RWPE2 (cell line): ENCODE measurements at regions not wholly inside any gene's neighbourhood (a gene's known extent, or its start where the extent isn't known, plus 50 kb on each side); places are given as distances from the start of the nearest gene placed in this dataset.

Experiments
- ATAC-seq: fragments of 200-7000 bp; cut with Tn5 transposase; 3 replicates; pipeline ENCODE4 v1.9.1; 2021; ENCODE audit warnings: low read depth
- DNase-seq: peaks from one replicate; pipeline ENCODE4 v3.0.0-alpha.2; 2020; ENCODE audit warnings: low spot score
- H3K27ac ChIP-seq: fragments of 450-650 bp; 2 replicates; pipeline ENCODE4 v1.5.1; 2017; ENCODE audit warnings: mild to moderate bottlenecking; ENCODE audit not compliant: poor library complexity, severe bottlenecking
- H3K27me3 ChIP-seq: fragments of 250-450 bp; sonication (Bioruptor Pico); 2 replicates; pipeline ENCODE4 v1.5.1; 2021; ENCODE audit warnings: mild to moderate bottlenecking, moderate library complexity; ENCODE audit not compliant: insufficient read depth, poor library complexity, severe bottlenecking
- H3K36me3 ChIP-seq: fragments of 250-450 bp; sonication (Bioruptor Pico); 2 replicates; pipeline ENCODE4 v1.5.1; 2020; ENCODE audit warnings: low read depth, mild to moderate bottlenecking, moderate library complexity
- H3K4me1 ChIP-seq: fragments of 250-450 bp; sonication (Bioruptor Pico); 2 replicates; pipeline ENCODE4 v1.5.1; 2021; ENCODE audit warnings: mild to moderate bottlenecking, moderate library complexity; ENCODE audit not compliant: insufficient read depth, poor library complexity, severe bottlenecking
- H3K4me3 ChIP-seq: fragments of 250-450 bp; sonication (Bioruptor Pico); 2 replicates; pipeline ENCODE4 v1.5.1; 2021; ENCODE audit warnings: mild to moderate bottlenecking, moderate library complexity; ENCODE audit not compliant: severe bottlenecking
- H3K9me3 ChIP-seq: fragments of 250-450 bp; sonication (Bioruptor Pico); 2 replicates; pipeline ENCODE4 v1.5.1; 2021; ENCODE audit warnings: mild to moderate bottlenecking, moderate library complexity; ENCODE audit not compliant: severe bottlenecking
- TF ChIP-seq, protein P1 (sequence below): fragments of 450-650 bp; IDR thresholded peaks from one replicate; pipeline ENCODE4 v1.5.1; 2017; ENCODE audit warnings: mild to moderate bottlenecking, moderate library complexity; ENCODE audit not compliant: poor library complexity, severe bottlenecking

- no peak for ATAC-seq
- TF ChIP-seq, protein P1, sequence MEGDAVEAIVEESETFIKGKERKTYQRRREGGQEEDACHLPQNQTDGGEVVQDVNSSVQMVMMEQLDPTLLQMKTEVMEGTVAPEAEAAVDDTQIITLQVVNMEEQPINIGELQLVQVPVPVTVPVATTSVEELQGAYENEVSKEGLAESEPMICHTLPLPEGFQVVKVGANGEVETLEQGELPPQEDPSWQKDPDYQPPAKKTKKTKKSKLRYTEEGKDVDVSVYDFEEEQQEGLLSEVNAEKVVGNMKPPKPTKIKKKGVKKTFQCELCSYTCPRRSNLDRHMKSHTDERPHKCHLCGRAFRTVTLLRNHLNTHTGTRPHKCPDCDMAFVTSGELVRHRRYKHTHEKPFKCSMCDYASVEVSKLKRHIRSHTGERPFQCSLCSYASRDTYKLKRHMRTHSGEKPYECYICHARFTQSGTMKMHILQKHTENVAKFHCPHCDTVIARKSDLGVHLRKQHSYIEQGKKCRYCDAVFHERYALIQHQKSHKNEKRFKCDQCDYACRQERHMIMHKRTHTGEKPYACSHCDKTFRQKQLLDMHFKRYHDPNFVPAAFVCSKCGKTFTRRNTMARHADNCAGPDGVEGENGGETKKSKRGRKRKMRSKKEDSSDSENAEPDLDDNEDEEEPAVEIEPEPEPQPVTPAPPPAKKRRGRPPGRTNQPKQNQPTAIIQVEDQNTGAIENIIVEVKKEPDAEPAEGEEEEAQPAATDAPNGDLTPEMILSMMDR, result no peak
Observed at GRCh38 chr5:156191547-156191946, 135.4 kb upstream of the SGCD start.

GRCh38 chr5:156197042-156197635, 129.8 kb upstream of the SGCD start:
- ATAC-seq (no peak), DNase-seq (no peak)
- no peaks in the 10 kb centered on the region for H3K36me3 ChIP-seq
- H3K27ac ChIP-seq, result no peak overlapping the region
- H3K9me3 ChIP-seq, result no peaks in the 10 kb centered on the region
- TF ChIP-seq, protein P1, result no peak
- no peak overlapping the region for H3K4me3 ChIP-seq
- H3K4me1 ChIP-seq, result no peaks in the 10 kb centered on the region
- no peaks in the 10 kb centered on the region for H3K27me3 ChIP-seq

More at GRCh38 chr5:156191547-156191946, 135.4 kb upstream of the SGCD start:
- Histone ChIP-seq H3K27me3 (no peaks in the 10 kb centered on the region), H3K27ac (no peak overlapping the region), H3K36me3 (no peaks in the 10 kb centered on the region), H3K4me3 (no peak overlapping the region), H3K9me3 (no peaks in the 10 kb centered on the region), H3K4me1 (no peaks in the 10 kb centered on the region)
- no peak for DNase-seq

- Histone ChIP-seq H3K27me3 (no peaks in the 10 kb centered on the region), H3K9me3 (no peaks in the 10 kb centered on the region), H3K36me3 (no peaks in the 10 kb centered on the region), H3K4me3 (no peak overlapping the region), H3K4me1 (no peaks in the 10 kb centered on the region), H3K27ac (no peak overlapping the region)
- DNase-seq (no peak), ATAC-seq (no peak)
- TF ChIP-seq, protein P1, result no peak
Observed at GRCh38 chr5:156199045-156199444, 127.9 kb upstream of the SGCD start.

DNA sequence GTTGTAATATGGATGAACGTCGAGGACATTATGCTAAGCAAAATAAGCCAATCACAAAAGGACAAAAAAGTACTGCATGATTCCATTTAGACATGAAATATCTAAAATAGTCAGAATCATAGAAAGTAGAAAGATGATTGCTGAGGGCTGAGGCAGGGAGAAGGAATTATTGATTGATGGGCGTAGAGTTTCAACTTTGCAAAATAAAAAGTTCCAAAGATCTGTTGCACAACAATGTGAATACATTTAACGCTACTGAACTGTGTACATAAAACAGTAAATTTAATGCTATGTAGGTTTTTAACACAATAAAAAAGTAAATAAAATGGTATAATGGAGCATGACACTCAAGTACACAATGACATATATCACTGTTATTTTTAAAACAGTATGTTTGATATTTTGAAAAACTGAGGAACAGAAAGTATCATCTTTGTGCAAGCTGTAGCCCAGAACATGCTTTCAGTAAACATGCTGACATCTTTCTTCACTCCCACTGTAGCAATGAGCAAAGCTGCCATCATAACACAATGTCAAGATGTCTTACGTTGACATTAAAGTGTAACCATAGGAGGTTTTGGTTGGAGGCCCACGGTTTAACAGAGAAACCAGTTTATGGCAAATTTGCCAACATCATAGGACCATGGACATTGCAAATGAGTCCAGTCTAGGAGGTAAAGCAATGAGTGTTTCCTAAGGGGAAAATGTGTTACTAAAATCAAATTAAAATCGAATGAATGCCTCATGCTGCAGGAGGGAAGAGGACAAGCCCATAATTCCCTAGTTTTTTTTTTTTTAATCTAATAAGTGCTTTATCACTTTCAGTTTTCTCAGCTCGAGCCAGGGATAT, 125.8 kb upstream of the SGCD start:
- ATAC-seq (no peak), DNase-seq (no peak)
- peaks cover 3% of the 10 kb centered on the region for H3K9me3 ChIP-seq
- TF ChIP-seq, protein P1, result no peak
- no peaks in the 10 kb centered on the region for H3K27me3 ChIP-seq
- no peaks in the 10 kb centered on the region for H3K36me3 ChIP-seq
- no peak overlapping the region for H3K4me3 ChIP-seq
- H3K27ac ChIP-seq, result peak overlapping the region; percentile 10
- H3K4me1 ChIP-seq, result no peaks in the 10 kb centered on the region
